HepG2 (cell line): ENCODE measurements at regions not wholly inside any gene's neighbourhood (a gene's known extent, or its start where the extent isn't known, plus 50 kb on each side); places are given as distances from the start of the nearest gene placed in this dataset.

ENCODE experiments used
- HDAC2 ChIP-seq: sonication (generic); formaldehyde crosslinking; IDR thresholded peaks from 2 replicates; pipeline ENCODE4 v1.4.0; 2020; ENCODE audit warnings: missing genetic modification reagents
- JUNB ChIP-seq: sonication (generic); formaldehyde crosslinking; IDR thresholded peaks from 2 replicates; pipeline ENCODE4 v1.8.0; 2022; ENCODE audit warnings: missing genetic modification reagents, mild to moderate bottlenecking, borderline replicate concordance
- LCORL ChIP-seq, 2 experiments: fragments of 450-650 bp in 1 of 2; sonication (generic) in 1 of 2; formaldehyde crosslinking in 1 of 2; IDR thresholded peaks; 2 replicates each; pipeline versions ENCODE4 v1.5.0 to v1.6.1; 2017 to 2020; ENCODE audit warnings: antibody characterized with exemption in 1 of 2, missing genetic modification reagents in 1 of 2
- MED1 ChIP-seq: sonication (generic); formaldehyde crosslinking; IDR thresholded peaks from 2 replicates; pipeline ENCODE4 v1.4.0; 2020; ENCODE audit warnings: missing genetic modification reagents
- SNAI1 ChIP-seq: sonication (generic); formaldehyde crosslinking; IDR thresholded peaks from 2 replicates; pipeline ENCODE4 v1.5.0; 2020; ENCODE audit warnings: mild to moderate bottlenecking, missing genetic modification reagents, borderline replicate concordance
- ZFP36 ChIP-seq: fragments of 150-350 bp; IDR thresholded peaks from 2 replicates; pipeline ENCODE4 v1.6.1; 2018; ENCODE audit warnings: borderline replicate concordance, low read length, low read depth; ENCODE audit not compliant: partially characterized antibody
- ZFP41 ChIP-seq: sonication (generic); formaldehyde crosslinking; IDR thresholded peaks from 2 replicates; pipeline ENCODE4 v1.4.0; 2020; ENCODE audit warnings: mild to moderate bottlenecking, missing genetic modification reagents, borderline replicate concordance
- ZNF256 ChIP-seq: sonication (generic); formaldehyde crosslinking; conservative IDR thresholded peaks from 2 replicates; pipeline ENCODE4 v1.4.0; 2020; ENCODE audit warnings: missing genetic modification reagents
- TF ChIP-seq, protein P1 (sequence below): sonication (generic); formaldehyde crosslinking; IDR thresholded peaks from 2 replicates; pipeline ENCODE4 v1.4.0; 2020; ENCODE audit warnings: mild to moderate bottlenecking, missing genetic modification reagents
- TF ChIP-seq, protein P2 (sequence below): sonication (generic); formaldehyde crosslinking; IDR thresholded peaks from 2 replicates; pipeline ENCODE4 v1.4.0; 2020; ENCODE audit warnings: missing genetic modification reagents
- TF ChIP-seq, protein P3 (sequence below): sonication (generic); formaldehyde crosslinking; IDR thresholded peaks from 2 replicates; pipeline ENCODE4 v1.5.0; 2020; ENCODE audit warnings: mild to moderate bottlenecking, missing genetic modification reagents, moderate library complexity
- TF ChIP-seq, protein P4 (sequence below): sonication (generic); formaldehyde crosslinking; IDR thresholded peaks from 2 replicates; pipeline ENCODE4 v1.8.1; 2023; ENCODE audit warnings: mild to moderate bottlenecking, moderate library complexity, missing genetic modification reagents
- TF ChIP-seq, protein P5 (sequence below): sonication (generic); formaldehyde crosslinking; IDR thresholded peaks from 2 replicates; pipeline ENCODE4 v1.4.0; 2020; ENCODE audit warnings: missing genetic modification reagents, mild to moderate bottlenecking, borderline replicate concordance

DNA sequence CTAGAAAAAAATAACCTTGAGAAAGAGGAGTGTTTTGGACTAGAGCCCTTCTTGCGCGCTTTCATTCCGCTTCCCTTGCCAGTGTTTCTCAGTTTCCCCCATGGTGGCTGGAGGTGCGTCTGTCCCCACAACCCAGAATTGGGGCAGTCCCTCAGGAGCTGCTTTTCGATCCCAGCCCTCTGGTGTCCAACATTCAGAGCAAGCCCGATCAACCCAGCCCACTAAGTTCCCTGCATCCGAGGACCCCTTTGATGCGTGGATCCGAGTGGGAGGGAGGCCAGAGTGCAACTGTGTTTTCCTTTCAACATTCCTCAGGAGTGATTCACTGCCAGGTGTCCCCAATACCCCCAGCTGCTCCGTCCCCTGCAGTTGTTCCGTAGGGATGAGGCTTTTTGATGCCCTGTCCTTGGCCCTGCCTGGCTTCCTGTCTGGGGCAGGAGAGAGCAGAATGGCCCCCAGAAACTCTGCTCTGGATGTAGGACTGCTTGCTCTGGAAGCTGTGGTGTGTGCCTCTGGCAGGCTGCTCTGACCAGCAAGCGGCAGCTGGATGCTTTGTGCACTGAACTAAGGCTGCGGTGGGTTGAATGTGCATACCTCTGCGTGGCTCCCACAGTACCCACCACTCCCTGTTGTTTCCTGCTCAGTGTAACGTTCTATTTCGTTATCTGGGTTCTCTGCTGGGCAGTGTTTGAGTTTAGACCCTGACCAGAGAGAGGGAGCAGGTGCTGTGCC, 117.5 kb downstream of the BOD1 start (continued):
- TF ChIP-seq HDAC2 (CRISPR knock-in tag) (no peak), ZFP36 (no peak), JUNB (CRISPR knock-in tag) (peak; percentile 43; the same call in 1 of the 2 replicates), MED1 (CRISPR knock-in tag) (peak; percentile 30; the same call in 1 of the 2 replicates), LCORL (IDR thresholded peaks at IDR 0.05) (no peak), LCORL (CRISPR knock-in tag; IDR thresholded peaks at IDR 0.05) (0 out of 2 replicates have a peak, but pooled peaks have one; percentile 27), ZNF256 (no peak), ZFP41 (CRISPR knock-in tag) (no peak), SNAI1 (CRISPR knock-in tag) (no peak)
- TF ChIP-seq, protein P1, sequence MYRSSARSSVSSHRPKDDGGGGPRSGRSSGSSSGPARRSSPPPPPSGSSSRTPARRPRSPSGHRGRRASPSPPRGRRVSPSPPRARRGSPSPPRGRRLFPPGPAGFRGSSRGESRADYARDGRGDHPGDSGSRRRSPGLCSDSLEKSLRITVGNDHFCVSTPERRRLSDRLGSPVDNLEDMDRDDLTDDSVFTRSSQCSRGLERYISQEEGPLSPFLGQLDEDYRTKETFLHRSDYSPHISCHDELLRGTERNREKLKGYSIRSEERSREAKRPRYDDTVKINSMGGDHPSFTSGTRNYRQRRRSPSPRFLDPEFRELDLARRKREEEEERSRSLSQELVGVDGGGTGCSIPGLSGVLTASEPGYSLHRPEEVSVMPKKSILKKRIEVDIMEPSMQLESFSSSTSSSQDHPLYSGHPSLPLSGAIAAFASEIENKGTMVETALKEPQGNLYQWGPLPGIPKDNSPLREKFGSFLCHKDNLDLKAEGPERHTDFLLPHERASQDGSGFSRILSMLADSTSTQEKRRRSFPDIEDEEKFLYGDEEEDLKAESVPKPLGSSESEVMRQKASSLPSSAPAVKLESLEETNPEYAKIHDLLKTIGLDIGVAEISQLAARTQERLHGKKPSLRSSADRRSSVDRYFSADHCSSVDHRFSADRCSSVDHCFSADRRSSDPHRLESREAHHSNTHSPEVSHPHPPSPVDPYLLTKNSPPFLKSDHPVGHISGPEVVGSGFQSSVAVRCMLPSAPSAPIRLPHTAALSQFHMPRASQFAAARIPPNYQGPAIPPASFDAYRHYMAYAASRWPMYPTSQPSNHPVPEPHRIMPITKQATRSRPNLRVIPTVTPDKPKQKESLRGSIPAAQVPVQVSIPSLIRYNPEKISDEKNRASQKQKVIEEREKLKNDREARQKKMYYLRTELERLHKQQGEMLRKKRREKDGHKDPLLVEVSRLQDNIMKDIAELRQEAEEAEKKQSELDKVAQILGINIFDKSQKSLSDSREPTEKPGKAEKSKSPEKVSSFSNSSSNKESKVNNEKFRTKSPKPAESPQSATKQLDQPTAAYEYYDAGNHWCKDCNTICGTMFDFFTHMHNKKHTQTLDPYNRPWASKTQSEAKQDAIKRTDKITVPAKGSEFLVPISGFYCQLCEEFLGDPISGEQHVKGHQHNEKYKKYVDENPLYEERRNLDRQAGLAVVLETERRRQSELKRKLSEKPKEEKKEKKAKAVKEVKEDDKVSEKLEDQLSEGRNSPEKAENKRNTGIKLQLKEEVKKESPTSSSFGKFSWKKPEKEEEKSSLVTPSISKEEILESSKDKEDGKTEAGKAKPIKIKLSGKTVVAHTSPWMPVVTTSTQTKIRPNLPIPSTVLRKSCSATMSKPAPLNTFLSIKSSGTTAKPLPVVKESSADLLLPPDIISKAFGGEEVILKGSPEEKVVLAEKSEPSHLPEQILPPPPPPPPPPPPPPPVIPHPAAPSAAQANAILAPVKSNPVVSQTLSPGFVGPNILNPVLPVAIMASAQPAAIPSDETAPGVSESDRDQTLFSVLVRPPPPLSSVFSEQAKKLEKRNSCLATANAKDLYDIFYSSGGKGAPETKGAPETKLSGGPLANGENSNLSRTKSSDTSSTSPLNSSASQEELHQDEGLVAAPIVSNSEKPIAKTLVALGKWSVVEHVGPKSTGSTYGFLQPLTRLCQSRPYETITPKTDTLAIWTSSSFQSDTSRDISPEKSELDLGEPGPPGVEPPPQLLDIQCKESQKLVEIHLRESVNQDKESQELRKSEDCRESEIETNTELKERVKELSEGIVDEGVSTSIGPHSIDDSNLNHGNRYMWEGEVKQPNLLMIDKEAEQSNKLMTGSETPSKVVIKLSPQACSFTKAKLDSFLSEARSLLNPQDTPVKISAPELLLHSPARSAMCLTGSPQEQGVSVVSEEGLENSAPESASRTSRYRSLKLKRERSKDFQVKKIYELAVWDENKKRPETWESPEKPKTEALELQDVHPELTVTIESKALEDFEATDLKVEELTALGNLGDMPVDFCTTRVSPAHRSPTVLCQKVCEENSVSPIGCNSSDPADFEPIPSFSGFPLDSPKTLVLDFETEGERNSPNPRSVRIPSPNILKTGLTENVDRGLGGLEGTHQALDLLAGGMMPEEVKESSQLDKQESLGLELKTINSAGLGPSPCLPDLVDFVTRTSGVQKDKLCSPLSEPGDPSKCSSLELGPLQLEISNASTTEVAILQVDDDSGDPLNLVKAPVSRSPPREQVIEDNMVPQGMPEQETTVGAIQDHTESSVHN, result no peak
- TF ChIP-seq, protein P2, sequence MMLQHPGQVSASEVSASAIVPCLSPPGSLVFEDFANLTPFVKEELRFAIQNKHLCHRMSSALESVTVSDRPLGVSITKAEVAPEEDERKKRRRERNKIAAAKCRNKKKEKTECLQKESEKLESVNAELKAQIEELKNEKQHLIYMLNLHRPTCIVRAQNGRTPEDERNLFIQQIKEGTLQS (CRISPR knock-in tag), result peak; percentile 80
- TF ChIP-seq, protein P3, sequence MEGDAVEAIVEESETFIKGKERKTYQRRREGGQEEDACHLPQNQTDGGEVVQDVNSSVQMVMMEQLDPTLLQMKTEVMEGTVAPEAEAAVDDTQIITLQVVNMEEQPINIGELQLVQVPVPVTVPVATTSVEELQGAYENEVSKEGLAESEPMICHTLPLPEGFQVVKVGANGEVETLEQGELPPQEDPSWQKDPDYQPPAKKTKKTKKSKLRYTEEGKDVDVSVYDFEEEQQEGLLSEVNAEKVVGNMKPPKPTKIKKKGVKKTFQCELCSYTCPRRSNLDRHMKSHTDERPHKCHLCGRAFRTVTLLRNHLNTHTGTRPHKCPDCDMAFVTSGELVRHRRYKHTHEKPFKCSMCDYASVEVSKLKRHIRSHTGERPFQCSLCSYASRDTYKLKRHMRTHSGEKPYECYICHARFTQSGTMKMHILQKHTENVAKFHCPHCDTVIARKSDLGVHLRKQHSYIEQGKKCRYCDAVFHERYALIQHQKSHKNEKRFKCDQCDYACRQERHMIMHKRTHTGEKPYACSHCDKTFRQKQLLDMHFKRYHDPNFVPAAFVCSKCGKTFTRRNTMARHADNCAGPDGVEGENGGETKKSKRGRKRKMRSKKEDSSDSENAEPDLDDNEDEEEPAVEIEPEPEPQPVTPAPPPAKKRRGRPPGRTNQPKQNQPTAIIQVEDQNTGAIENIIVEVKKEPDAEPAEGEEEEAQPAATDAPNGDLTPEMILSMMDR (CRISPR knock-in tag), result no peak; the same call in 1 of the 2 replicates
- TF ChIP-seq, protein P4, sequence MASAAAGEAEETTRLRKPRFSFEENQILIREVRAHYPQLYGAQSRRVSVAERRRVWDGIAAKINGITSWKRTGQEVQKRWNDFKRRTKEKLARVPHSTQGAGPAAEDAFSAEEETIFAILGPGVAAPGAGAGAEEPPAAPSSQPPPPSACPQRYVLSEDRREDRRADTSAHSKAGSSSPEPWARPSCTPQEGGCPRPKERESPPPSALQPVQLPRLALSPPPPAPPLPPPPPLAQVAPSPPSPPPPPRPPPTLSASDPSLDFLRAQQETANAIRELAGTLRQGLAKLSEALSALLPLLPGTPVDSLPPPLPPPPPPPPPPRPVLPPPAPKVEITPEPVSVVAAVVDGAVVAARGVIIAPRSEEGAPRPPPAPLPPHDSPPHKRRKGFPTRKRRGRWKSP (CRISPR knock-in tag), result no peak
- TF ChIP-seq, protein P5, sequence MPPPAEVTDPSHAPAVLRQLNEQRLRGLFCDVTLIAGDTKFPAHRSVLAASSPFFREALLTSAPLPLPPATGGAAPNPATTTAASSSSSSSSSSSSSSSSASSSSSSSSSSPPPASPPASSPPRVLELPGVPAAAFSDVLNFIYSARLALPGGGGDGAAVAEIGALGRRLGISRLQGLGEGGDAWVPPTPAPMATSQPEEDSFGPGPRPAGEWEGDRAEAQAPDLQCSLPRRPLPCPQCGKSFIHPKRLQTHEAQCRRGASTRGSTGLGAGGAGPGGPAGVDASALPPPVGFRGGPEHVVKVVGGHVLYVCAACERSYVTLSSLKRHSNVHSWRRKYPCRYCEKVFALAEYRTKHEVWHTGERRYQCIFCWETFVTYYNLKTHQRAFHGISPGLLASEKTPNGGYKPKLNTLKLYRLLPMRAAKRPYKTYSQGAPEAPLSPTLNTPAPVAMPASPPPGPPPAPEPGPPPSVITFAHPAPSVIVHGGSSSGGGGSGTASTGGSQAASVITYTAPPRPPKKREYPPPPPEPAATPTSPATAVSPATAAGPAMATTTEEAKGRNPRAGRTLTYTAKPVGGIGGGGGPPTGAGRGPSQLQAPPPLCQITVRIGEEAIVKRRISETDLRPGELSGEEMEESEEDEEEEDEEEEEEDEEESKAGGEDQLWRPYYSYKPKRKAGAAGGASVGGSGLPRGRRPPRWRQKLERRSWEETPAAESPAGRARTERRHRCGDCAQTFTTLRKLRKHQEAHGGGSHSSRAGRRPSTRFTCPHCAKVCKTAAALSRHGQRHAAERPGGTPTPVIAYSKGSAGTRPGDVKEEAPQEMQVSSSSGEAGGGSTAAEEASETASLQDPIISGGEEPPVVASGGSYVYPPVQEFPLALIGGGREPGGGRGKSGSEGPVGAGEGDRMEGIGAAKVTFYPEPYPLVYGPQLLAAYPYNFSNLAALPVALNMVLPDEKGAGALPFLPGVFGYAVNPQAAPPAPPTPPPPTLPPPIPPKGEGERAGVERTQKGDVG (CRISPR knock-in tag), result peak; percentile 44; the same call in 1 of the 2 replicates
